K562 (cell line): ENCODE measurements at regions not wholly inside any gene's neighbourhood (a gene's known extent, or its start where the extent isn't known, plus 50 kb on each side); places are given as distances from the start of the nearest gene placed in this dataset.

Experiments used
- ATAC-seq: fragments of 200-7000 bp; cut with Tn5 transposase; 3 replicates; pipeline ENCODE4 v1.9.1; 2020; ENCODE audit warnings: moderate library complexity
- BruUV-seq: library from RNA; stranded (reverse); fragments of 400-500 nt; replicated peaks from 2 replicates; lab custom pipeline; 2021; lab: Mats Ljungman, UMichigan
- CTCF ChIA-PET: fragments of 300-600 bp; formaldehyde crosslinking; extraction: SDS; loops from one replicate; lab custom pipeline; 2021; ENCODE audit warnings: low intra/inter-chr PET ratio; lab: Yijun Ruan, JAX
- POLR2A ChIA-PET: fragments of 300-600, 350-650 bp; sonication (Branson Sonifier 250); formaldehyde crosslinking; extraction: SDS; loops from one replicate; lab custom pipeline; 2021; ENCODE audit warnings: antibody characterized with exemption, inconsistent platforms; lab: Yijun Ruan, JAX
- DNase-seq, 4 experiments: peaks; one replicate each; pipeline versions ENCODE4 v3.0.0 to v3.0.0-alpha.2; 2011 to 2018; ENCODE audit warnings: low spot score in 3 of 4, mixed read lengths in 3 of 4; ENCODE audit errors: extremely low read depth in 1 of 4
- FAIRE-seq: peaks from 2 replicates; lab custom pipeline; 2011; peaks lifted over from hg19 to GRCh38; lab: Jason Lieb, UNC
- H2AFZ ChIP-seq: 2 replicates; pipeline ENCODE4 v1.6.0; 2011; ENCODE audit warnings: low read depth, low read length, control low read depth, inconsistent platforms
- H3K27ac ChIP-seq: fragments of 200-600 bp; 3 replicates; pipeline ENCODE4 v1.8.0; 2011; ENCODE audit warnings: low read depth, mild to moderate bottlenecking, control low read depth, inconsistent platforms, low read length, moderate library complexity, mixed read lengths; ENCODE audit errors: extremely low read depth
- H3K27me3 ChIP-seq, 2 experiments: fragments of 300-600 bp in 1 of 2; 2 replicates in 1 of 2; 3 replicates in 1 of 2; pipeline versions ENCODE4 v1.6.0 to v1.8.0; 2011; ENCODE audit warnings: inconsistent platforms in 2 of 2, low read length in 2 of 2, mild to moderate bottlenecking in 1 of 2, mixed read lengths in 1 of 2, moderate library complexity in 1 of 2; ENCODE audit not compliant: control insufficient read depth in 2 of 2, insufficient read depth in 2 of 2
- H3K36me3 ChIP-seq: fragments of 300-600 bp; 3 replicates; pipeline ENCODE4 v1.8.0; 2011; ENCODE audit warnings: mild to moderate bottlenecking, low read length, inconsistent platforms; ENCODE audit not compliant: control insufficient read depth, insufficient read depth
- H3K4me1 ChIP-seq, 2 experiments: fragments of 200-600 bp in 1 of 2; replicated peaks in 1 of 2; 2 replicates in 1 of 2; 3 replicates in 1 of 2; pipeline versions ENCODE4 v1.5.1 to v1.8.0; 2011; ENCODE audit warnings: inconsistent platforms in 2 of 2, low read length in 2 of 2, mild to moderate bottlenecking in 1 of 2, mixed read lengths in 1 of 2, moderate library complexity in 1 of 2; ENCODE audit not compliant: control insufficient read depth in 2 of 2, insufficient read depth in 2 of 2
- H3K4me2 ChIP-seq: 2 replicates; pipeline ENCODE4 v1.6.1; 2011; ENCODE audit warnings: low read length, control low read depth, inconsistent platforms, mixed read lengths; ENCODE audit not compliant: insufficient read depth
- H3K4me3 ChIP-seq: fragments of 200-600 bp; sonication (generic), shearing (Covaris generic); 2 replicates; pipeline ENCODE4 v1.5.1; 2016; ENCODE audit warnings: control low read depth, inconsistent platforms
- H3K79me2 ChIP-seq: fragments of 200-600 bp; 3 replicates; pipeline ENCODE4 v1.8.0; 2011; ENCODE audit warnings: low read length, inconsistent platforms; ENCODE audit not compliant: control insufficient read depth, insufficient read depth
- H3K9ac ChIP-seq, 2 experiments: 2 replicates each; pipeline versions ENCODE4 v1.6.0 to v1.6.1; 2011; ENCODE audit warnings: low read depth in 2 of 2, low read length in 2 of 2, control low read depth in 1 of 2, inconsistent platforms in 1 of 2, mild to moderate bottlenecking in 1 of 2, mixed read lengths in 1 of 2; ENCODE audit not compliant: insufficient read depth in 1 of 2
- H3K9me1 ChIP-seq: one replicate; pipeline ENCODE4 v1.6.0; 2011; ENCODE audit warnings: inconsistent platforms, mild to moderate bottlenecking, low read length, moderate library complexity; ENCODE audit not compliant: control insufficient read depth, insufficient read depth
- H3K9me3 ChIP-seq: replicated peaks from 2 replicates; pipeline ENCODE4 v1.5.1; 2011; ENCODE audit warnings: low read depth, low read length, inconsistent platforms; ENCODE audit not compliant: control insufficient read depth, insufficient read depth
- H4K20me1 ChIP-seq: replicated peaks from 2 replicates; pipeline ENCODE4 v1.6.1; 2011; ENCODE audit warnings: low read length, inconsistent platforms, mixed read lengths; ENCODE audit not compliant: control insufficient read depth, insufficient read depth
- CCNT2 ChIP-seq: IDR thresholded peaks from 2 replicates; pipeline ENCODE4 v1.6.1; 2011; ENCODE audit warnings: borderline replicate concordance, low read depth, mild to moderate bottlenecking, moderate library complexity, mixed read lengths, low read length; ENCODE audit not compliant: insufficient read length; ENCODE audit errors: extremely low read depth
- CXXC5 ChIP-seq: fragments of 250-450 bp; sonication (Bioruptor Pico); IDR thresholded peaks from 2 replicates; pipeline ENCODE4 v1.8.0; 2022; ENCODE audit warnings: inconsistent platforms, mild to moderate bottlenecking, moderate library complexity
- ETV1 ChIP-seq: fragments of 450-650 bp; conservative IDR thresholded peaks from 2 replicates; pipeline ENCODE4 v1.6.1; 2016; ENCODE audit warnings: missing genetic modification characterization, control low read depth, low read depth, missing compliant biosample characterization
- HMG20B ChIP-seq: fragments of 250-450 bp; sonication (Bioruptor Pico); IDR thresholded peaks from 2 replicates; pipeline ENCODE4 v1.5.0; 2021; ENCODE audit warnings: mild to moderate bottlenecking
- IRF2 ChIP-seq: sonication (generic); formaldehyde crosslinking; IDR thresholded peaks from 2 replicates; pipeline ENCODE4 v1.8.1; 2022; ENCODE audit warnings: mild to moderate bottlenecking, missing genetic modification reagents
- NR1H2 ChIP-seq: sonication (generic); formaldehyde crosslinking; IDR thresholded peaks from 2 replicates; pipeline ENCODE4 v1.4.0; 2020; ENCODE audit warnings: mild to moderate bottlenecking, missing genetic modification reagents
- PHF8 ChIP-seq: fragments of 200-600 bp; sonication (generic); IDR thresholded peaks from 2 replicates; pipeline ENCODE4 v1.6.1; 2012; ENCODE audit warnings: mixed run types, mild to moderate bottlenecking, inconsistent platforms, low read length, moderate library complexity, borderline replicate concordance
- RNF2 ChIP-seq: sonication (generic); IDR thresholded peaks from 2 replicates; pipeline ENCODE4 v1.6.1; 2016
- YBX1 ChIP-seq: fragments of 450-650 bp; IDR thresholded peaks from 2 replicates; pipeline ENCODE4 v1.7.1; 2016; ENCODE audit warnings: mild to moderate bottlenecking
- ZNF609 ChIP-seq: sonication (generic); formaldehyde crosslinking; IDR thresholded peaks from 2 replicates; pipeline ENCODE4 v1.8.1; 2023; ENCODE audit warnings: missing genetic modification reagents, mild to moderate bottlenecking, borderline replicate concordance
- ZNF740 ChIP-seq, 3 experiments: fragments of 200-800 bp in 1 of 3; sonication (Bioruptor generic) in 1 of 3; sonication (generic) in 1 of 3; formaldehyde crosslinking in 1 of 3; IDR thresholded peaks; 2 replicates each; pipeline versions ENCODE4 v1.6.1 to v1.8.0; 2016 to 2022; ENCODE audit warnings: mild to moderate bottlenecking in 2 of 3, missing compliant biosample characterization in 2 of 3, missing genetic modification characterization in 2 of 3, missing genetic modification reagents in 1 of 3
- ZNF75A ChIP-seq: fragments of 450-650 bp; formaldehyde crosslinking; IDR thresholded peaks from 2 replicates; pipeline ENCODE4 v1.4.0; 2020; ENCODE audit warnings: mild to moderate bottlenecking
- WGBS: fragments of 100-300 bp; shearing (Covaris generic); methylation state at CpG from one replicate; pipeline ENCODE4 v1.1.6; 2016; ENCODE audit warnings: low coverage, mixed read lengths; ENCODE audit not compliant: insufficient coverage; ENCODE audit errors: missing lambda C conversion rate; 5-methylcytosine and 5-hydroxymethylcytosine counted together
- in situ Hi-C: fragments of 300-500 bp; cut with MboI; formaldehyde crosslinking; loops from 4 replicates; pipeline ENCODE4 v1.15.0; 2018; ENCODE audit warnings: inconsistent platforms, mixed read lengths
- intact Hi-C: fragments of 100-400 bp; cut with micrococcal nuclease; formaldehyde crosslinking; loops from 2 replicates; pipeline ENCODE4 v1.14.2; 2022

- in situ Hi-C loops: no loop called here
Measured at GRCh38 chr5:6080436-6080835, 297.9 kb downstream of the MED10 start.

More at GRCh38 chr5:6080436-6080835, 297.9 kb downstream of the MED10 start:
- H4K20me1 ChIP-seq: 0 out of 2 replicates have a peak, but pooled peaks cover 3% of the 10 kb centered on the region
- no peak for DNase-seq
- no peaks in the 10 kb centered on the region for H3K4me1 ChIP-seq
- no peaks in the 10 kb centered on the region for H3K9me1 ChIP-seq
- H3K79me2 ChIP-seq: no peaks in the 10 kb centered on the region
- under 1% methylated on average over 7 of the region's 7 CpGs for WGBS
- peaks cover 9 to 30% of the 10 kb centered on the region in 2 experiments; a peak in 4 of 5 replicates for H3K27me3 ChIP-seq
- intact Hi-C loops: no loop called here
- H3K9me3 ChIP-seq: no peaks in the 10 kb centered on the region
- no peak overlapping the region for H3K4me3 ChIP-seq
- no peak for TF ChIP-seq ZNF609 (CRISPR knock-in tag)
- no peak for TF ChIP-seq NR1H2 (CRISPR knock-in tag)
- no peak for TF ChIP-seq ZNF75A
- TF ChIP-seq CXXC5 (CRISPR knock-in tag): no peak
- TF ChIP-seq RNF2: no peak
- TF ChIP-seq HMG20B: no peak
- no peak for TF ChIP-seq PHF8
- no peak for TF ChIP-seq YBX1
- TF ChIP-seq CCNT2: no peak
- TF ChIP-seq ETV1 (tag): no peak
- TF ChIP-seq ZNF740 (CRISPR knock-in tag; IDR thresholded peaks at IDR 0.05): no peak
- TF ChIP-seq ZNF740 (tag; IDR thresholded peaks at IDR 0.05): no peak
- no peak for TF ChIP-seq IRF2 (CRISPR knock-in tag)
- H3K4me2 ChIP-seq: no peak overlapping the region
- H3K9ac ChIP-seq: no peak overlapping the region
- POLR2A ChIA-PET: no interaction called here
- no peaks in the 10 kb centered on the region for H3K36me3 ChIP-seq
- no peak overlapping the region for H2AFZ ChIP-seq
- no peak for FAIRE-seq
- ATAC-seq: no peak
- BruUV-seq: no TSS peak
- CTCF ChIA-PET: no interaction called here
- no peak overlapping the region for H3K27ac ChIP-seq
